CD4-positive, alpha-beta T cell treated with Interleukin-15 for 1 hour (primary cell): ENCODE measurements at regions not wholly inside any gene's neighbourhood (a gene's known extent, or its start where the extent isn't known, plus 50 kb on each side); places are given as distances from the start of the nearest gene placed in this dataset.
"Not testable (repeated sequence)": the region's sequence is repeated elsewhere in the genome, so short reads cannot be mapped to it uniquely, and the experiment has no call there.

Source experiments
- DNase-seq: peaks from one replicate; pipeline ENCODE4 v3.0.0-alpha.2; 2020

DNA sequence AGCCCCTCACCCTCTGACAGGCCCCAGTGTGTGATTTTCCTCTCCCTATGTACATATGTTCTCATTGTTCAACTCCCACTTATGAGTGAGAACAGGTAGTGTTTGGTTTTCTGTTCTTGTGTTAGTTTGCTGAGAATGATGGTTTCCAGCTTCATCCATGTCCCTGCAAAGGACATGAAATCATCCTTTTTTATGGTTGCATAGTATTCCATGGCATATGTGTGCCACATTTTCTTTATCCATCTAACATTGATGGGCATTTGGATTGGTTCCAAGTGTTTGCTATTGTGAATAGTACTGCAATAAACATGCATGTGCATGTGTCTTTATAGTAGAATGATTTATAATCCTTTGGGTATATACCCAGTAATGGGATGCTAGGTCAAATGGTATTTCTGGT is 223.7 kb upstream of the VLDLR start:
- not testable (repeated sequence) for DNase-seq

DNA sequence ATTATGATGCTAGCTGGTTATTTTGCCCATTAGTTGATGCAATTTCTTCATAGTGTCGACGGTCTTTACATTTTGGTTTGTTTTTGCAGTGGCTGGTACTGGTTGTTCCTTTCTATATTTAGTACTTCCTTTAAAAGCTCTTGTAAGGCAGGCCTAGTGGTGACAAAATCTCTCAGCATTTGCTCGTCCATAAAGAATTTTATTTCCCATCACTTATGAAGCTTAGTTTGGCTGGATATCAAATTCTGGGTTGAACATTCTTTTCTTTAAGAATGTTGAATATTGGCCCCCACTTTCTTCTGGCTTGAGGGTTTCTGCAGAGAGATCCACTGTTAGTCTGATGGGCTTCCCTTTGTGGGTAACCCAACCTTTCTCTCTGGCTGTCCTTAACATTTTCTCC is 219.8 kb upstream of the VLDLR start:
- not testable (repeated sequence) for DNase-seq

DNA sequence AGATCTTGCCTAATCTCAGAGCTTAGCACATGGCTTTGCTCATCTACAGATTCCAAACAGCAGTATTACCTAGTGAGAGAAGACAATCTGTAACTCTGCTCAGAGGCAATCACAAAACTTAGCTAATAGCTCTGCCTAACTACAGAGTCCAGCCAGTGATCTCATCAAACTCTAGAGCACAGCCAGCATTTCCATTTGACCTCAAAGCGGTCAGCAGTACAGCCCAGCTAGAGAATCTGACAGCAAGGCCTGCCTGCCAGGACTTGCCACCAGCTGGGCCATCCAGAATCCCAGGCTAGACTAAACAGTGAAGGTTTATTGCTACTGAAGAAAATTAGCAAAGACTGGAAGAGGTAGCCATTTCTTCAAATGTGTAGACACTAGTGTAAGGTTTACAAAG is 217.9 kb upstream of the VLDLR start:
- no peak for DNase-seq

DNA sequence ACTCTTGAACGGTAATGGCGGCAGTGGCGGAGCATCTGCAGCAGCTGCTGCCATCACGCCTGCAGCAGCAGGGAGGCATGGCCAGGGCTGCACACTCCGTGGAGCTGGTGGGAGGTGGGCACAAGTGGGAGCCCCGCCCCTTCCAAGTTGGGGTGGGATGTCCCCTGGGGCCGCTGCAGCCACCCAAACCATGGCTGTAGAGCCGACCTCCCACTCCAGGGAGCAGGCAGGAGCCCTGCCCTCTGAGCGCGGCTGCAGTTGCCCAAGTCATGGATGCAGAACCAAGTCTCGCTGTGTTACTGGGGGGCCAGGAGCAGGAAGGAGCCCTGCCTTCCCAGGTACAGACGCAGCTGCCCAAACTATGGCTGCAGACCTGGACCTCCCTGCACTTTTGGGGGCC is 215.3 kb upstream of the VLDLR start:
- DNase-seq: no peak

DNA sequence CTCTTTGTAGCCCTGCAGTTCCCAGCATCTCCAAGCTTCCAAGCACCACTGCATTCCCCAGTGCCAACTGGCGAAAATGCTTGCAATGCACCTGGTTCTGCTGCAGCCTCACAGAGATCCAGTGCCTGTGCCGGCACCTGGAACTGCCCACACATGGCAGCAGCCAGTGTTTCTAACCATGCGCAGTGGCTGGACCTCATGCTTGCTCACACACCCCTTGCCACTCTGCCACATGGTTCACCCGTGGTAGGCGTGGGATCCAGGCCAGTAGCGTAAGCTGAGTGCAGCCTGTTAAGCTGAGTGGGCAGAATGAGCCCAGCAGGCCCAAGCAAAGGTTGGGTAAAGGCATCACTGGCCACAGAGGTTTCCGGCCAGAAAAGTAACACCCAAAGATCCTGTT is 214.1 kb upstream of the VLDLR start:
- DNase-seq: no peak

DNA sequence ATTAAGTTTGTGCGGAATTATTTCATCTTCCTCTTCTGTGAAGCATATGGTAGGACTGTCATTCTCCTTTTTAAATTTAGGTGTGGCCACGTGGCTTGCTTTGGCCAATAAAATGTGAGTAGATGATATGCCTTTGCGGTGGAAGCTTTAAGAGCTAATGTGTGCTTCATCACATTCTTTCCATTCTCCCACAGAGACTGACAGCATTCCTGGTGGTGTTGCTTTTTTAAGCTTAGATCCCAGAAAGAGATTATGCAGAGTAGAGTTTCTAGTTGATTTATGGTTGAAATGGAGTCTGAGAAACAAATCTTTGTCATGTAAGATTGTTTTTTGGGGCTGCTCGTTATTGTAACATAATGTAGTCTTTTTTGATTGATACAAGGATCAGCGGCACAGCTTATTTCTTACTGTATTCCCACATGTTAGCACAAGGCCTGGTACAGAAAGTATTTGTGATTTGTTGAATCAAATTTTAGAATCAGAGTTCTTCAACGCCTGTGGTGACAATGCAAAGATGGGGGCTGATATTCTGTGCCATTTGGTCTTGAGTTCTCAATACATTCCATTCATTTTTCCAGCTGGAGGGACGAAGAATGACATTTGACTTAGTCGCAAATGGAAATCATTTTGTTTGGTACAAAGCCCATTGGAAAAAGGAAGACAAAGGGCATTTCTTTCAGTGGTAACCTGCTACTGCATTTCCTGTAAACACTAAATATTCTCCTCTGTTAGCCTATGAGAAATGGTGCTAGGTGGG is 209.9 kb upstream of the VLDLR start:
- DNase-seq: no peak

DNA sequence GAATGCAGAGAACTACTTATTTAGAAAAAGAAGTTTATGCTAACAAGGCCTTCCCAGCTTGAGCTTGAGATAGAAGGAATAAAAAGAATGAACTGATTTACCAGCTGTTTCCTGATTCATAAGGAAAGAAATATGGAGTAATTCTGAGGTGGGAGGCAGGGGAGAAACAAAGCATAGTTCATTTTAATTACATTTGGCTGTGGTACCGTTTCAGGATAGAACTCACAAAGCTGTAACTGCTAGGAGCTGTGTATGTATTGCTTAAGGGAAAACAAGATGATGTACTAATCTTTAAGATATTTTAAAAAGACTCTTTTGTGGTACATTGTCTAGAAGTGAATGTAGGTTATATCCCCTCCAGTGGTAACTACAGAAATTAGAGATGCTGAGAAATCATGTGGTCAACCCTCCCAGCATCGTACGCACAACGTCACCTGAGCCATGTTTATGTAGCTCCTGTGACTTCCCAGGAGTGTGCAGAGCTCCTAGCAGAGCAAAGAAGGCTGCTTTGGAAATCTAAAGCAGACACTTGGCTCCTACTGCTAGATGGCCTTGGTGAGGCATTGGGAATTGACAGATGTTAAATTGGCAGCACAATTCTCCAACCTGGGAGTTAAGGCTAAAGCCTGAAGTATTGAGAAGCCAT is 208.3 kb upstream of the VLDLR start:
- no peak for DNase-seq

DNA sequence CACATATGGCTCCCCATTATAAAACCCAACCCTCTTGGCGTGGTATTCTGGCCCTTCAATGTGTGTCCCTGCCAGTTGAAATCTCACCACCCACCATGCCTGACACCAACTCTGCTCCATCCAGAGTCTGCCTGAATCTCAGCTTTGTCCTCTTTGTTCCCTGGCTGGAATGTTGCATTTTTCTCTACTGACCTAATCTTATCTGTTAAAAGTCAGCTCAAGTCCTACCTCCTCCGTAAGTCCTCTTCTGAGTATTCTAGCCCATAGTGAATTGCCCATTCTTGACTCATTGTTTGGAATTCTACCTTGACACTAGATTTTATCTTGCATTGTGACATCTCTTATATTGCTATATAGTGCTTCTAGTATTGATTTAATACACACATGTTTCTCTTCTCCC is 207.1 kb upstream of the VLDLR start:
- no peak for DNase-seq

DNA sequence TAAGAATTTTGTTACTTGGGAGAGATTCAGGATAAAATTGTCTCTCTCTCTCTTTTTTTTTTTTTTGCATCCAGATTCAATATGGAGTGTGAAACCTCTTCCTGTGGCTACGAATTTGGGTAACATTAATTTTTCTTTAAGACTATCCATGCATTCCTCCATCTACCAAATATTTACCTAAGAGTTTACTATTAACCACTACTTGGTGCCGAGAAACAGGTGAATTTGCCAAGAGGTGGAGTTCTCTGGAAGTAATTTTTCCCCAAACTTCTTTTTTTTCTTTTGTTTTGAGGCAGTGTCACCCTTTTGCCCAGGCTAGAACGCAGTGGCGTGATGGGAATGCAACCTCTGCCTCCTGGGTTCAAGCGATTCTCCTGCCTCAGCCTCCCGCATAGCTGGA is 206.3 kb upstream of the VLDLR start:
- no peak for DNase-seq

DNA sequence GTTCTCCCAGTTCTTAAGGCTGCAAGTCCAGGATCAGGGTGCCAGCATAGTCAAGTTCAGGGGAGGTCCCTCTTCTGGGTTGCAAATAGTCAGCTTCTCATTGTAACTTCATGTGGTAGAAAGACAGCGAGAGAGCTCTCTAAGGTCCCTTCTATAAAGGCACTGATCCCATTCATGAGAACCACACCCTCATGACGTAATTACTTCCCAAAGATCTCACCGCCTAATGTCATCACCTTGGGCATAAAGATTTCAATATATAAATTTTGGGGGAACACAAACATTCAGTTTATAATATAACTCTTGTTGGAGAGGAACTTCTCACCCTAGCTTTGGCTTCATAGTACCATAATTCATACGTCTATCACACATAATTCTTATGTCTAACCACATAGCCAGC is 203.9 kb upstream of the VLDLR start:
- no peak for DNase-seq

DNA sequence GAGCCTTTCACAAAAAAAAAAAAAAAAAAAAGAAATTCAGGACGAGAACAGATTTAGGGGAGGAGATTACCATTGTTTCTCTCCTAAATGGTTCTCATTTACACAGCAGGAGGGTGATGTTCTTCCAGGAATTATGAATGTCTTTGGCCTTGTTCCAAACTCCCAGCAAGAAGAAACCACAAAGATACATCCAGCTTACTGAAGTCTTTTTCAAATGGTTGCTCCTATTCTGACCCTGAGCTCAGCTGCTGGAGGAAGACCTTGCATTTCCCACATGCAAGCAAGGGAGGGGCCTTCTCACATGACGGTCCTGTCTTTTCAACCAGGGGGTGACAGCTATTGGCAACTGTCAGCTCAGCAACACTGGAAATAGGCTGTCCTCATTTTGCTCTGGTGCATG is 203.0 kb upstream of the VLDLR start:
- no peak for DNase-seq

DNA sequence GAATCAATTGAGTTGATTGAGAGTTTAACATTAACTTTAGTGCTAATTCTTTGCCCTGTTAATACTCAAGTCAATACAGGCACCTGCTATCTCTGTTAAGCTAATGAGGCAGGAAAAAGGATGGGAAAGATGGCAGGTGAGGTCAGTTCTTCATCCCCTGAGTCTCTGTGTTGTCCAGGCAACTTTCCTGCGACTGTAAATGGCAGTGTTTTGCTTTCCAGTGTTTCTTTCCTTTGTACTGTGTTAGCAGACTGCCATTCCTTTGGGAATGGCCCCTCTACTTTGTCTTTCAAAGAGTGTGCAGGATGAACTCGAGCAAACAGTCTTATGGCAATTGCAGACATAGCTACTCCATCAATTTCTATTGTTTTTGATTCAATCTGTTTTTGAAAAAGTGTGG is 202.2 kb upstream of the VLDLR start:
- DNase-seq: no peak

DNA sequence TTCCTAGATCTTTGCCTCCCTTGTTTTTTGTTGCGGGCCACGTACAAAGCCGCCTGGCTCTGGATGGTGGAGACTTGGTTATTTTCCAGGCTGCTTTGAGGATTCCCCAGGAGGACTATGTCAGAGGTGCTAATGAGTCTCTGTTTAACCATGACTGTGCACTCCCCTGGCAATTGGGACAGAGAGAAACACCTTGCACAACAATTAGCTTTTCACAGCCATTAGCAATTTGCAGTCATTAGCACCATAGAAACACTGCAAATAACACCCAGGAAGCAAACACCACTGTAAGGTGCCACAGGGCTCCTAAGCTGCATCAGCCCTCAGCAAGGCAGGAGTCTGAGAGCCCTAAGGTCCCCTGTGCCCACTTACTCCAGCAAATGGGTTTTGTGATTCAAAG is 201.0 kb upstream of the VLDLR start:
- DNase-seq: no peak

DNA sequence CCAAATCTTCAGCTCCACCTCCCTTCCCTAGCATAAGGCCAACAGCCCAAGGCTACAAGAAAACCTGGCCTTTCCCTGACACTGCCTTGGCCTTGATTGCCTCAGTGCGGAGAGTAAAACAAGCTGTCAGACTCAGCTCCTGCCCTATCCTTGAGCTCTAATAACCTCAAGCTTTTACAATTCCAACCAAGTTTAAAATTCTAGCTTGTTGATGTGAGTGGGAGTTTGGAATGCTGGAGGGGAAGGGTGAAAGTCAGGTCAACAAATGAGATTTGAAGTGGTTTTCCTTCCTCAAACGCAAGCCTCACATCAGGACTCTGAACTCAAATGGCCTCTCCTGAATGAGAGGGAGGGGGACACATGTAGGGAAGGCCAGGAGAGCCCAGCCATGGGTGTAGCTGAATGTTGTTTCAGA is 197.0 kb upstream of the VLDLR start:
- no peak for DNase-seq

DNA sequence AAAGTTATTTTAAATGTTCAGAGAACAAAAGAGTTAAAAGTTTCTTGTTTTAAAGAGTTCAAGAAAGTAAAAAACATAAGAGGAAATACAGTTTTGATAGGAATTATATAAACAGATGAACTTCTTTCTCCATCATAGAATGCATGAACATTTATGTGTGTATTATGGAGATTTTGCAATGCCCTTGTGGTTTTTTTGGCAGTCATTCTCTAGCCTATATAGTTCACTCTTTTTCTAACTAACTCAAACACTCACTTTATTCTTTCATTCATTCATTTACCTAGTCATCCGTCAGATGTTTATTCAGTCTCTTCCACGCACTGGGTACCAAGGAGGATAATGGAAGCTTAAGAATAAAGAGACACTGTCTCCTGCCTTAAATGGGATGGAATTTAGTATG is 195.9 kb upstream of the VLDLR start:
- no peak for DNase-seq

DNA sequence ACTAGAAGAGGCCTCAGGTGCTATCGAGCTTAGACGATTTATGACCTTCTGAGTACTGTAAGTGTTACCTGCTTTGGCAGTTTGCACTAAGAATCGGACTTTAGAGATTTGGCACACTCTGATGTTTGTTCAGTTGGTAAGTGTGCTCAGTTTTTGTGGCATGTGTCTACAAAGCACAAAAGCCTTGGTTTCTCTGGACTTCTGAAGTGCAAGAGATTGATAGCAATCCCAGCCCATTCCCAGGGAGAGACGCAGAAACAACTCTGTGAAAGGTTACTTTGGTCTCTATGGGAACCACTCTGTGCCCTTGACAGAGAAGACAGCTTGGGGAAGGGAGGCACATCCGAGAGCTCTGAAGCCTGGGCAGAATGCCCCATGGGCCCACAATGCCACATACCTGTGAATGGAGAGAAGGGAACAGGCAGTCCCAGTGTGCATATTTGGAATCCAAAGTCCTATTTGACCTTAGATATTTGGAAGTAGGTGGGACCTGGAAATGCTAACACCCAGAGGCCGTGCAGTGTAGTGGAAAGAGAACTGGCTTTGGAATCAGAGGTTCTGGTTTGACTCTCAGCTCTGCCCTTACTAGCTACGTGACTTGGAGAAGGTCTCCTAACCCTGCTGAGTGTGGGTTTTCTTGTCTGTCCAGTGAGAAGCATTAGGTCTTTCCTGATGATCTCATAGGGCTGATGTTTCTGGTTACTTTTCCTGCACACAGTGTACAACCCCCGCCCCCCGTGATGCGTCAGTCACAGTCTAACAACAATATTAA is 194.3 kb upstream of the VLDLR start:
- DNase-seq: no peak

DNA sequence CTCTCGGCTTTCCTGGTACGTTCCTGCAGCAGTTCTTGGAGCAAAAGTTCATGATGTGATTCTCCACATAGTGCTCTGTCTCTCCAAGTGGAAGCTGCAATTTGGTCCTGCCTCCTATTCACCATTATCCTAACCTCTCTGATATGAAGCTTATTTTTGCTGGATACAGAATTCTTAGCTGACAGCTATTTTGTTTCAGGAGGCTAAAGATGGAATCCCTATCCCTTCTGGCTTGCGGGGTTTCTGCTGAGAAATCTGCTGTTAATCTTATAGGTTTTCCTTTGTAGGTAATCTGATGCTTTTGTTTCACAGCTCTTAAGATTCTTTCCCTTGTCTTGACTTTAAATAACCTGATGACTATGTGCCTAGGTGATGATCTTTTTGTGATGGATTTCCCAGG is 181.6 kb upstream of the VLDLR start:
- no peak for DNase-seq

DNA sequence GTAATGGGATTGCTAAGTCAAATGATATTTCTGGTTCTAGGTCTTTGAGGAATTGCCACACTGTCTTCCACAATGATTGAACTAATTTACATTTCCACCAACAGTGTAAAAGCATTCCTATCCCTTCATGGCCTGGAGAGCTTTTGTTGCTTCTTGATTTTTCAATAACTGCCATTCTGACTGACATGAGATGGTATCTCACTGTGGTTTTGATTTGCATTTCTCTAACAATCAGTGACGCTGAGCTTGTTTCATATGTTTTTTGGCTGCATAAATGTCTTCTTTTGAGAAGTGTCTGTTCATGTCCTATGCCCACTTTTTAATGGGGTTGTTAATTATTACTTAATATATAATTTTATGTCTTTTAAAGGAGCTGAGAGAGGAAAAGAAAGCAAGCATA is 177.7 kb upstream of the VLDLR start:
- DNase-seq: not testable (repeated sequence)

DNA sequence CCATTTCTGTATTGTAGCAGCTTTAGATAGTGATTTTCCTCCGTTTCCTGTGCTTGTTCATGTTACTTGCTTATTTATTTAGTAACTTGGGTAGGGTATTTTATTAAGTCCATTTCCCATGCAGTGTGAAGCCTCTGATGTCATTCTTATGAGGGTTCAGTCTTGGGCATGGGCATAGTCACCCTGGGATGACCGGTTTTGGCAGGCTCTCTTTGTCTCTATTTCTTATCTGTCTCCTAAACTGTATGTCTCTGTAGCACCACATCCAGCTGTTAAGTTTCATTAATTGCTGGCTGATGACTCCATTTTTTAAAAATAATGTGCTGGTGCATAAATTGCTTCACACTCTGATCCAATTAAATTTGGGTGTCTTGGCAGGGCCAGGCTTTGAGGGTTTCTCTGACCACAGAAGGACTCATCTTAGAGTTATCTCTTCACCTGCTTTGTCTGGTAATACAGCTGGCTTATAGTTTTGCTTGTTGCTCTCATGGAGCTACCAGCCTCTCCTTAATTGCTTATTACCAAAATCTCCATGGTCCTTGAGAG is 173.3 kb upstream of the VLDLR start:
- no peak for DNase-seq

DNA sequence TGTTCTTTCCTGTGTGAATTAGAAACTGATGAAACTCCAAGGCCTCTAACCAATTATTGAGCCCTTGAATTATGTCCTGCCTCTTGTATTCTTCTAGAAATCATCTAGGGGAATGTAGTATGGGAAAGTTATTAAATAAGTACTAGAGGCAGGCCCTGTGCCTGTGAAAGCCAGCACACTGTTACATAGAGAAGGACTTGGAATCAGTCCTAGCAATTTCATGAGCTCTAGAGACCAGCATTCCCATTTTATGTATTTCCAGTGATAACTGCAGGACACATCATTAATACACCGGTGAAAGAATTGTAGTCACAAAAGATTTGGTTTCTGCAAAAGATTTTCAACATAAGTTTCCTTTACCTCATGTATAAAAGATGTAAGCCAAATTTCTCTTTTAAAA is 168.5 kb upstream of the VLDLR start:
- no peak for DNase-seq

DNA sequence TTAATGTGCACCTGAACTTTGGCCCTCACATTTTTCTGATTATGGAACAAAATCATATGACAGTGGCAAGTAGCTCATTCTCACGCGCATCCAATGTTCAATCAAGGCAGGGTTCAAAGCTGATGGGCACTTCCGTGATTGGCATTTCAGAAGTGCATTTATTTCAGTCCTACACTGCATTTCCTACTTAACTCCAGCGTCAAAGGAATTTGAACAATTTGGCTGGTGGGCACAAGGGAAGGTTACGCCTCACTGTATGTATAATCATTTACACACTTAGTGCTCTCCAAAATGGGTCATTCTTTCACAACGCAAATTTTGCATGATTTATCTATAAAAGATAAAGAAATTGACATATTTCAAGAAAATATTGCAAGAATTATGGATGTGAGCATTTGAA is 167.9 kb upstream of the VLDLR start:
- DNase-seq: no peak

DNA sequence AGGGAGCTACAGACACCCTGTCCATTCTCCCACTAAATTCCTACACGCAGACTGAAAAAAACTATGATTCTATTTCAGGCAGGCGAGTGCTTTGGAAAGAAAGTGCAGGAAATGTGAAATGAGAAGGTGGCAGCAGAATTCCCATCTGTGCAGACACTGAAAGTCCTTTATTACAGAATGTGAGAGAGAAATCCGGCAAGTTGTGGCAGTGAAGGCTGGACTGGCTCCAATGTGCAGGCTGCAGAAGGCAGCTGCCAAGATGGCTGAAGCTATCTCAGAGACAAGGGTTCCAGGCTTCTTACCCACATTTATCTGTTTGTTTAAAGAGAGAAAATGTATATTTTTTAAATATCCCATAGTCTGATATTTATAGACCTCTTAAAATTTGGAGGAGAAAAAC is 161.8 kb upstream of the VLDLR start:
- no peak for DNase-seq

DNA sequence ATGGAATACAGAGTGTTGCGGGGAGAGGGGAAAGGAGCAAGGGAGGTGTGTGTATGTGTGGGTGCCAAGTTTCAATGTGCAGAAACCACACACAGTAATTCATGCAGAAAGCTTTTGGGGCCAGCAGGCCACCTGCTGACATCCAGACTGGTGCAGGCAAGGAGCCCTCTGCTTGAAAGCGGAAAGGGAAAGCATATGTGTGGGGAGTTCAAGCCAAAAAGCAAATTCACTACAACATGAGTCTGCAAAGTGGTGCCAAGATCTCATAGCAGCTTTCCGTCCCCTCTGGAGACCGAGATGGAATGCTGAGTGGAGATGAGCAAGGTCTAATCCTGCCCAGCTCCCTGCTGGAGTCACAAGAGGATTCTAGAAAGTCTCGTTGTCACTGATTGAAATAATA is 159.7 kb upstream of the VLDLR start:
- no peak for DNase-seq

DNA sequence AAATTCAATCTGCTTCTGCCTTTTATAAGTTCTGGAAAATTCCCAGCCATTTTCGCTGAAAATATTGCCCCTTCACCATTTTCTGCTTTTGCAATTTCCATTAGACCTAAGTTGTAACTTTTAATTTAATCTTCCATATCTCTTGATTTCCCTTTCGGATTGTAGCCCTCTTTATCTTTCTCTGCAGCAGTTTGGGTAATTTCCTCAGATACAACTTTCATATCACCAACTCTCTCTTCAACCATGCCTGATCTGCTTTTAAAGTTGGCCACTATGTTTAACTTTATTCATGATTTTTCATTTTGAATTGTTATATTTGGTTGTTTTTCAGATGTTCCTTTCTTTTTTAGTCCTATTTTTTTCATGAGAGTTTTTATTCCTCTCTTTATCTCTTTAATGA is 157.0 kb upstream of the VLDLR start:
- no peak for DNase-seq
